ENCODE measurements at regions not wholly inside any gene's neighbourhood (a gene's known extent, or its start where the extent isn't known, plus 50 kb on each side); places are given as distances from the start of the nearest gene placed in this dataset.

GRCh38 chr18:10133516-10133915, 219.7 kb downstream of the VAPA start:
- H3K27ac Mint-ChIP-seq: no peak overlapping the region

More at GRCh38 chr18:10133516-10133915, 219.7 kb downstream of the VAPA start:
- Mint-ChIP-seq H3K9me3 (no peaks in the 10 kb centered on the region), H3K36me3 (ENCODE audit: low read depth) (no peaks in the 10 kb centered on the region), H3K4me3 (no peak overlapping the region), H3K27me3 (ENCODE audit: insufficient read depth, low read depth, poor library complexity) (peaks cover 13% of the 10 kb centered on the region), H3K4me1 (peaks cover 21% of the 10 kb centered on the region)
- Histone ChIP-seq H3F3A (replicated peaks; ENCODE audit: low read depth) (no peaks in the 10 kb centered on the region), H3K79me2 (replicated peaks; ENCODE audit: insufficient read depth) (no peaks in the 10 kb centered on the region), H3K4me2 (no peak overlapping the region), H4K20me1 (replicated peaks; ENCODE audit: insufficient read depth) (no peaks in the 10 kb centered on the region), H3K27ac (ENCODE audit: low read depth) (no peak overlapping the region), H3K4me3 (no peak overlapping the region), H3K4me1 (ENCODE audit: insufficient read depth) (peaks cover 19% of the 10 kb centered on the region), H3K27me3 (ENCODE audit: insufficient read depth) (peaks cover 15% of the 10 kb centered on the region), H3K9me2 (ENCODE audit: insufficient read depth) (no peaks in the 10 kb centered on the region), H3K36me3 (ENCODE audit: insufficient read depth) (no peaks in the 10 kb centered on the region), H2AFZ (no peak overlapping the region)
- DNase-seq (ENCODE audit: low spot score) (no peak), ATAC-seq (no peak)
- no peak for TF ChIP-seq CTCF (conservative IDR thresholded peaks at IDR 0.05; ENCODE audit: low read depth in 2 of 2)
- TF ChIP-seq POLR2AphosphoS5 (IDR thresholded peaks at IDR 0.05; ENCODE audit: low read depth): no peak
- no peak for TF ChIP-seq NANOG (IDR thresholded peaks at IDR 0.05; ENCODE audit: borderline replicate concordance)
- no peak for TF ChIP-seq EZH2phosphoT487 (IDR thresholded peaks at IDR 0.05; ENCODE audit: unreplicated experiment)
- TF ChIP-seq ZNF331 (CRISPR knock-in tag; IDR thresholded peaks at IDR 0.05; ENCODE audit: low read depth): no peak
- no peak for TF ChIP-seq CREB1 (CRISPR knock-in tag; IDR thresholded peaks at IDR 0.05; ENCODE audit: low read depth)
- no peak for TF ChIP-seq ZNF462 (CRISPR knock-in tag; IDR thresholded peaks at IDR 0.05)
- no peak for TF ChIP-seq ZNF114 (CRISPR knock-in tag; IDR thresholded peaks at IDR 0.05)
- no peak for TF ChIP-seq EZH2 (IDR thresholded peaks at IDR 0.05; ENCODE audit: low read depth, unreplicated experiment)
- no peak for TF ChIP-seq STAT1 (IDR thresholded peaks at IDR 0.05; ENCODE audit: unreplicated experiment)
- no peak for TF ChIP-seq JUNB (IDR thresholded peaks at IDR 0.05; ENCODE audit: unreplicated experiment)
- TF ChIP-seq REST (IDR thresholded peaks at IDR 0.05; ENCODE audit: unreplicated experiment): no peak
- no peak for TF ChIP-seq ETS1 (IDR thresholded peaks at IDR 0.05)
